Endothelial cell (in vitro differentiated cells): ENCODE measurements at regions not wholly inside any gene's neighbourhood (a gene's known extent, or its start where the extent isn't known, plus 50 kb on each side); places are given as distances from the start of the nearest gene placed in this dataset.

Experiments
- DNase-seq: peaks from one replicate; pipeline ENCODE4 v3.0.0; 2021; ENCODE audit warnings: low spot score
- H3K27ac Mint-ChIP-seq: one replicate; pipeline ENCODE4 v1.8.0; 2021; ENCODE audit warnings: mixed read lengths, inconsistent platforms; ENCODE audit not compliant: unreplicated experiment
- H3K27me3 Mint-ChIP-seq: one replicate; pipeline ENCODE4 v1.8.0; 2021; ENCODE audit warnings: mild to moderate bottlenecking, moderate library complexity, mixed read lengths, inconsistent platforms; ENCODE audit not compliant: unreplicated experiment
- H3K36me3 Mint-ChIP-seq: one replicate; pipeline ENCODE4 v1.8.0; 2021; ENCODE audit warnings: mild to moderate bottlenecking, low read depth, mixed read lengths, inconsistent platforms; ENCODE audit not compliant: unreplicated experiment
- H3K4me1 Mint-ChIP-seq: one replicate; pipeline ENCODE4 v1.8.0; 2021; ENCODE audit warnings: mild to moderate bottlenecking, mixed read lengths, inconsistent platforms; ENCODE audit not compliant: unreplicated experiment
- H3K4me3 Mint-ChIP-seq: one replicate; pipeline ENCODE4 v1.8.0; 2021; ENCODE audit warnings: mild to moderate bottlenecking, mixed read lengths, inconsistent platforms; ENCODE audit not compliant: unreplicated experiment
- H3K9me3 Mint-ChIP-seq: one replicate; pipeline ENCODE4 v1.8.0; 2021; ENCODE audit warnings: mixed read lengths, inconsistent platforms; ENCODE audit not compliant: unreplicated experiment
- TF ChIP-seq, protein P1 (sequence below): fragments of 200-600 bp; sonication (generic); IDR thresholded peaks from one replicate; pipeline ENCODE4 v1.5.0; 2021; ENCODE audit warnings: antibody characterized with exemption; ENCODE audit not compliant: unreplicated experiment

DNA sequence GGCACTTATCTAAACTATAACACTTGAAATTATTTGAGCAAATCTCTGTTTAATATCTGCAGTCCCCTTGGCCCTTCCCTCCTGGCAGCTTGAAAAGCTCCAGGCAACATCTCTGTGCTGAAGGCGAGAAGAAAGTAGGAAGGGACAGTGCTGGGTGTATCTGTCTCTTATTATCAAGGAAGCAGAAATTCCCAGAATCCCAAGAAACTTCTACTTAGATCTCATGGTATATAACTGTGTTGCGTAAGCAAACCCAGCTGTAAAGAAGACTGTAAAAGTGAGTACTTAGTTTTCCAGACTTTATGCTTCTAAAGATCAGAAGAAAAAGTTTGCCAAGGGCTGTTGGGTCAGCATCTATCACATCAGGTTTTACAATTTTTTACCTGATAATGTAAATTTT is 1869.8 kb downstream of the MAT2B start:
- H3K4me1 Mint-ChIP-seq = no peaks in the 10 kb centered on the region
- no peaks in the 10 kb centered on the region for H3K27me3 Mint-ChIP-seq
- DNase-seq = no peak
- TF ChIP-seq, protein P1, sequence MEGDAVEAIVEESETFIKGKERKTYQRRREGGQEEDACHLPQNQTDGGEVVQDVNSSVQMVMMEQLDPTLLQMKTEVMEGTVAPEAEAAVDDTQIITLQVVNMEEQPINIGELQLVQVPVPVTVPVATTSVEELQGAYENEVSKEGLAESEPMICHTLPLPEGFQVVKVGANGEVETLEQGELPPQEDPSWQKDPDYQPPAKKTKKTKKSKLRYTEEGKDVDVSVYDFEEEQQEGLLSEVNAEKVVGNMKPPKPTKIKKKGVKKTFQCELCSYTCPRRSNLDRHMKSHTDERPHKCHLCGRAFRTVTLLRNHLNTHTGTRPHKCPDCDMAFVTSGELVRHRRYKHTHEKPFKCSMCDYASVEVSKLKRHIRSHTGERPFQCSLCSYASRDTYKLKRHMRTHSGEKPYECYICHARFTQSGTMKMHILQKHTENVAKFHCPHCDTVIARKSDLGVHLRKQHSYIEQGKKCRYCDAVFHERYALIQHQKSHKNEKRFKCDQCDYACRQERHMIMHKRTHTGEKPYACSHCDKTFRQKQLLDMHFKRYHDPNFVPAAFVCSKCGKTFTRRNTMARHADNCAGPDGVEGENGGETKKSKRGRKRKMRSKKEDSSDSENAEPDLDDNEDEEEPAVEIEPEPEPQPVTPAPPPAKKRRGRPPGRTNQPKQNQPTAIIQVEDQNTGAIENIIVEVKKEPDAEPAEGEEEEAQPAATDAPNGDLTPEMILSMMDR = no peak
- H3K36me3 Mint-ChIP-seq = no peaks in the 10 kb centered on the region
- no peaks in the 10 kb centered on the region for H3K9me3 Mint-ChIP-seq
- H3K4me3 Mint-ChIP-seq = no peak overlapping the region
- H3K27ac Mint-ChIP-seq = no peak overlapping the region

DNA sequence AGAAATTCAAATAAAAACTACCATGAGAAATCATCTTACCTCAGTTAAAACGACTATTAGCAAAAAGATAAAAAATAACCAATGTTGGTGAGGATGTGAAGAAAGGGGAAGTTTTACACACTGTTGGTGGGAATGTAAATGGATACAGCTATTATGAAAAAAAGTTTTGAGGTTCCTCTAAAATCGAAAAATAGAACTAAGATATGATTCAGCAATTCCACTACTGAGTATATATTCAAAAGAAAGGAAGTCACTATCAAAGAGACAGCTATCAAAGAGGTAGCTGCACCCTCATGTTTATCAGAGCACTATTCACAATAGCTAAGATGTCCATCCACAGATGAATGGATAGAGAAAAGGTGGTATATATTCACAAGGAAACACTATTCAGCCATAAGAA is 1888.4 kb downstream of the MAT2B start:
- Mint-ChIP-seq H3K9me3 (no peaks in the 10 kb centered on the region), H3K4me3 (no peak overlapping the region), H3K36me3 (no peaks in the 10 kb centered on the region), H3K27me3 (no peaks in the 10 kb centered on the region), H3K4me1 (no peaks in the 10 kb centered on the region), H3K27ac (no peak overlapping the region)
- DNase-seq = no peak
- TF ChIP-seq, protein P1 = no peak

DNA sequence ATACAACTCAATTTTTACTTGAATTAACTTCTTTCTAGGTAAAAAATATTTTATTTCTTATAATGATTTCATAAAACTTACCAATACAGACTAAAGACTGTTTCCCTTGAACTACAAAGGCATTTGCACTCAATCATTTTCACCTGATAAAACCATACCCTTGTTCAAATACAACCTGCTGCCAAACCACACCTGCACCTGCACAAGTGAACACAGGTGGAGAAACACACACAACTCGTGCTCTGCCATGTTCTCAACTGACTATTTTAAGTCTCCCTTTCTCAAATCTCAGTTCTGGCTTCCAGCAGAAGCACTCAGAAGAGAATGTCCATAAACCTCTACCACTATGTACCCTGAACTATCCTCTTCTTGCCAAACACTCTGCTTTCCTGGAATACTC is 1892.1 kb downstream of the MAT2B start:
- Mint-ChIP-seq H3K9me3 (no peaks in the 10 kb centered on the region), H3K27ac (no peak overlapping the region), H3K4me1 (no peaks in the 10 kb centered on the region), H3K36me3 (no peaks in the 10 kb centered on the region), H3K27me3 (no peaks in the 10 kb centered on the region), H3K4me3 (no peak overlapping the region)
- DNase-seq = no peak
- TF ChIP-seq, protein P1 = no peak

DNA sequence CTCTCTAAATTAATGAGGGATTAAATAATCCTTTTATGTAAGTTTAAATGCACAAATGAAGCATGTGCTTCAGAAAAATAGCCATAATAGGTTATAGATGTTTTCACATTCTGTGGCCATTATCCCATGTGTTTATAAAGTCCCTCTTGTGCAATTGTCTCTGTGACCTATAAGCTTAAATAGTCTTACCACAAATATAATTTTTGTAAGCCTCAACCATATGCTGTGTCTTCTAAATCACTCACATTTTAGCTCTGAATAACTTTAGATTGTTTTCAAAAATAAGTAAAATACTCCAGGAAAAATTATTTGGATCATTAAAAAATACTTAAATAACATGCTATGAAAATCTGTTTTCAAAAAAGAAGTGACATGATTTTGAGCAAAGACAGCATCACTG is 1894.7 kb downstream of the MAT2B start:
- Mint-ChIP-seq H3K27me3 (no peaks in the 10 kb centered on the region), H3K4me1 (peaks cover 3% of the 10 kb centered on the region), H3K36me3 (no peaks in the 10 kb centered on the region), H3K27ac (no peak overlapping the region), H3K9me3 (no peaks in the 10 kb centered on the region), H3K4me3 (no peak overlapping the region)
- TF ChIP-seq, protein P1 = no peak
- DNase-seq = no peak

DNA sequence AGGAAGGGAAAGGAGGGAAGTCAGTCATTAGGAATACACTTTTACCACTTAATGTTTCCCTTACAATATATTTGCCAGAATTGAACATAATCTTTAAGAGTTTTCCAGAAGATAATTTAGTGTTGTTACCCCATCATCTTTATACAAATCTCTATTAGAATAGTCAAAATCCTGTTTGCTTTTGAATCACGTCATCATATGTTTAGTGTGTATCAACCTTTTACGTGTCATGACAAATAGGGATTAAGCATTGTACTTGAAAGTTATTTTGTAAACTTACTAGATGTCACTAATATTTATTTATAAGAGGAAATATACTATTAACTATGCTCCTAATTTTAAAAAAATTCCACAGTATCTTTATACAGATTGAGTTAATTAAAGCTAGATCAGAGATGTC is 1899.5 kb downstream of the MAT2B start:
- no peak overlapping the region for H3K27ac Mint-ChIP-seq
- H3K4me3 Mint-ChIP-seq = no peak overlapping the region
- H3K9me3 Mint-ChIP-seq = no peaks in the 10 kb centered on the region
- TF ChIP-seq, protein P1 = no peak
- peaks cover 9% of the 10 kb centered on the region for H3K4me1 Mint-ChIP-seq
- H3K36me3 Mint-ChIP-seq = no peaks in the 10 kb centered on the region
- no peak for DNase-seq
- H3K27me3 Mint-ChIP-seq = peaks cover 1% of the 10 kb centered on the region
